Left colon (tissue), 2 donors: ENCODE measurements at regions not wholly inside any gene's neighbourhood (a gene's known extent, or its start where the extent isn't known, plus 50 kb on each side); places are given as distances from the start of the nearest gene placed in this dataset.
A peak's percentile ranks its signal among the peaks of the same experiment; 100 is the strongest.
"Not testable (repeated sequence)": the region's sequence is repeated elsewhere in the genome, so short reads cannot be mapped to it uniquely, and the experiment has no call there.

ENCODE experiments used
- ATAC-seq: fragments of 200-7000 bp; cut with Tn5 transposase; one replicate; pipeline ENCODE4 v1.9.1; 2020; ENCODE audit warnings: mild to moderate bottlenecking, moderate library complexity
- DNase-seq, 2 donors: peaks; one replicate each; pipeline ENCODE4 v3.0.0-alpha.2; 2020
- intact Hi-C, 2 donors: fragments of 100-400 bp; cut with DNase I in 1 of 2; cut with micrococcal nuclease in 1 of 2; formaldehyde crosslinking; loops; one replicate each; pipeline versions ENCODE4 v1.11.2 to v1.14.0; 2022; cut with DNase I, micrococcal nuclease
- donor health status: DM: no; HTN: no; CAD: no.
- donor health status: DM: yes; HTN: yes; CAD: no.

- no peak for DNase-seq
Observed at GRCh38 chr10:33666686-33667480, 332.4 kb upstream of the NRP1 start.

GRCh38 chr10:33665501-33665900, 331.0 kb upstream of the NRP1 start:
- ATAC-seq (no peak), DNase-seq (no peak)
- intact Hi-C loops: no loop called here

More at GRCh38 chr10:33666686-33667480, 332.4 kb upstream of the NRP1 start:
- no peak for ATAC-seq
- intact Hi-C loops: no loop called here

GRCh38 chr10:33664070-33664469, 329.6 kb upstream of the NRP1 start:
- no peak for DNase-seq
- intact Hi-C loops: no loop called here
- no peak for ATAC-seq

GRCh38 chr10:33661580-33662336, 327.3 kb upstream of the NRP1 start:
- intact Hi-C loops: no loop called here
- peak; percentile 37 for ATAC-seq
- peak; percentile 50 to 61 for DNase-seq

- ATAC-seq (no peak), DNase-seq (no peak)
- intact Hi-C loops: no loop called here
Observed at GRCh38 chr10:33660329-33660728, 325.9 kb upstream of the NRP1 start.

GRCh38 chr10:33657913-33658312, 323.4 kb upstream of the NRP1 start:
- intact Hi-C loops: no loop called here
- DNase-seq: no peak
- ATAC-seq: no peak

- no peak for ATAC-seq
- intact Hi-C loops: no loop called here
- DNase-seq: no peak
Observed at GRCh38 chr10:33657154-33657908, 322.9 kb upstream of the NRP1 start.

- no peak for ATAC-seq
- intact Hi-C loops: no loop called here
- DNase-seq: no peak
Observed at GRCh38 chr10:33655921-33656320, 321.5 kb upstream of the NRP1 start.

GRCh38 chr10:33655165-33655815, 320.8 kb upstream of the NRP1 start:
- intact Hi-C loops: no loop called here
- no peak for DNase-seq
- no peak for ATAC-seq

GRCh38 chr10:33653584-33654367, 319.3 kb upstream of the NRP1 start:
- ATAC-seq: no peak
- no peak for DNase-seq
- intact Hi-C loops: no loop called here

GRCh38 chr10:33652870-33653269, 318.4 kb upstream of the NRP1 start:
- intact Hi-C loops: no loop called here
- no peak for ATAC-seq
- DNase-seq: no peak

GRCh38 chr10:33650131-33650530, 315.7 kb upstream of the NRP1 start:
- ATAC-seq, DNase-seq, intact Hi-C loops: not testable (repeated sequence)

- DNase-seq (no peak), ATAC-seq (no peak)
- intact Hi-C loops: no loop called here
Observed at GRCh38 chr10:33643042-33643441, 308.6 kb upstream of the NRP1 start.

- no peak for ATAC-seq
- intact Hi-C loops: no loop called here
- no peak for DNase-seq
Observed at GRCh38 chr10:33638891-33639290, 304.4 kb upstream of the NRP1 start.

GRCh38 chr10:33638374-33638773, 303.9 kb upstream of the NRP1 start:
- DNase-seq: no peak
- intact Hi-C loops: no loop called here
- ATAC-seq: no peak

- ATAC-seq (no peak), DNase-seq (no peak)
- intact Hi-C loops: no loop called here
Observed at GRCh38 chr10:33635967-33636515, 301.6 kb upstream of the NRP1 start.

GRCh38 chr10:33632432-33632831, 298.0 kb upstream of the NRP1 start:
- no peak for DNase-seq
- ATAC-seq: no peak
- intact Hi-C loops: no loop called here

- DNase-seq (no peak), ATAC-seq (no peak)
- intact Hi-C loops: no loop called here
Observed at GRCh38 chr10:33631991-33632390, 297.5 kb upstream of the NRP1 start.
